IMR-90 (cell line): ENCODE measurements at regions not wholly inside any gene's neighbourhood (a gene's known extent, or its start where the extent isn't known, plus 50 kb on each side); places are given as distances from the start of the nearest gene placed in this dataset.

ENCODE experiments used
- ATAC-seq: fragments of 200-7000 bp; cut with Tn5 transposase; 2 replicates; pipeline ENCODE4 v1.9.1; 2020; ENCODE audit warnings: low read depth, mild to moderate bottlenecking, moderate library complexity
- BruUV-seq: library from RNA; stranded (reverse); fragments of 400-500 nt; replicated peaks from 2 replicates; lab custom pipeline; 2021; lab: Mats Ljungman, UMichigan
- CTCF ChIA-PET: fragments of 300-600 bp; formaldehyde crosslinking; extraction: SDS; loops from one replicate; lab custom pipeline; 2021; ENCODE audit warnings: antibody characterized with exemption; lab: Yijun Ruan, JAX
- POLR2A ChIA-PET: fragments of 300-600 bp; sonication (Branson Sonifier 250); formaldehyde crosslinking; loops from one replicate; lab custom pipeline; 2022; ENCODE audit warnings: antibody characterized with exemption; ENCODE audit not compliant: unreplicated experiment; lab: Charles Lee
- DNase-seq: peaks from one replicate; pipeline ENCODE4 v3.0.0; 2013
- H2AFZ ChIP-seq: replicated peaks from 2 replicates; pipeline ENCODE3; 2013; ENCODE audit warnings: low read length, mild to moderate bottlenecking; ENCODE audit not compliant: poor library complexity
- H2AK5ac ChIP-seq: 2 replicates; pipeline ENCODE4 v1.6.1; 2013; ENCODE audit warnings: low read depth, low read length, inconsistent platforms
- H2AK9ac ChIP-seq: replicated peaks from 2 replicates; pipeline ENCODE3; 2013; ENCODE audit warnings: mild to moderate bottlenecking, low read depth, low read length, moderate library complexity; ENCODE audit not compliant: poor library complexity
- H2BK120ac ChIP-seq: 2 replicates; pipeline ENCODE4 v1.6.1; 2013; ENCODE audit warnings: low read depth, low read length, inconsistent platforms
- H2BK15ac ChIP-seq: 3 replicates; pipeline ENCODE4 v1.6.1; 2013; ENCODE audit warnings: low read depth, low read length, inconsistent platforms
- H2BK20ac ChIP-seq: 2 replicates; pipeline ENCODE4 v1.6.1; 2013; ENCODE audit warnings: low read depth, mild to moderate bottlenecking, inconsistent platforms, low read length, moderate library complexity
- H2BK5ac ChIP-seq: 2 replicates; pipeline ENCODE4 v1.6.1; 2013; ENCODE audit warnings: mild to moderate bottlenecking, low read depth, low read length, inconsistent platforms; ENCODE audit not compliant: poor library complexity, severe bottlenecking
- H3K14ac ChIP-seq: replicated peaks from 2 replicates; pipeline ENCODE4 v1.6.1; 2013; ENCODE audit warnings: low read depth, low read length, inconsistent platforms
- H3K18ac ChIP-seq: 2 replicates; pipeline ENCODE4 v1.6.1; 2013; ENCODE audit warnings: low read depth, low read length, control low read depth
- H3K23ac ChIP-seq: 2 replicates; pipeline ENCODE4 v1.6.1; 2013; ENCODE audit warnings: low read depth, low read length, inconsistent platforms
- H3K27ac ChIP-seq: 2 replicates; pipeline ENCODE4 v1.5.1; 2013; ENCODE audit warnings: mild to moderate bottlenecking, control low read depth, low read length; ENCODE audit not compliant: insufficient read depth
- H3K27me3 ChIP-seq: 2 replicates; pipeline ENCODE4 v1.6.1; 2013; ENCODE audit warnings: low read length; ENCODE audit not compliant: control insufficient read depth, insufficient read depth
- H3K36me3 ChIP-seq: 2 replicates; pipeline ENCODE4 v1.6.1; 2013; ENCODE audit warnings: low read length, mixed read lengths; ENCODE audit not compliant: control insufficient read depth, insufficient read depth
- H3K4ac ChIP-seq: 2 replicates; pipeline ENCODE4 v1.6.1; 2013; ENCODE audit warnings: low read depth, low read length, inconsistent platforms
- H3K4me1 ChIP-seq: 2 replicates; pipeline ENCODE4 v1.6.1; 2013; ENCODE audit warnings: low read length, mixed read lengths; ENCODE audit not compliant: control insufficient read depth, insufficient read depth
- H3K4me2 ChIP-seq: 2 replicates; pipeline ENCODE4 v1.6.1; 2013; ENCODE audit warnings: low read depth, mild to moderate bottlenecking, control low read depth, low read length, moderate library complexity
- H3K4me3 ChIP-seq: 2 replicates; pipeline ENCODE4 v1.5.1; 2013; ENCODE audit warnings: low read depth, mild to moderate bottlenecking, control low read depth, low read length, moderate library complexity; ENCODE audit not compliant: insufficient read depth
- H3K56ac ChIP-seq: 2 replicates; pipeline ENCODE4 v1.6.1; 2013; ENCODE audit warnings: low read length, inconsistent platforms; ENCODE audit not compliant: insufficient read depth; ENCODE audit errors: extremely low read depth
- H3K79me1 ChIP-seq, 2 experiments: 2 replicates each; pipeline ENCODE4 v1.6.1; 2013; ENCODE audit warnings: low read length in 2 of 2, inconsistent platforms in 1 of 2, low read depth in 1 of 2
- H3K9ac ChIP-seq: 2 replicates; pipeline ENCODE4 v1.6.1; 2013; ENCODE audit warnings: low read depth, low read length, control low read depth
- H3K9me1 ChIP-seq: 2 replicates; pipeline ENCODE4 v1.6.1; 2013; ENCODE audit warnings: low read length, inconsistent platforms; ENCODE audit not compliant: insufficient read depth
- H3K9me3 ChIP-seq: 2 replicates; pipeline ENCODE4 v1.6.1; 2013; ENCODE audit warnings: low read length; ENCODE audit not compliant: control insufficient read depth, insufficient read depth
- H4K20me1 ChIP-seq: 2 replicates; pipeline ENCODE4 v1.6.1; 2013; ENCODE audit warnings: low read length, inconsistent platforms; ENCODE audit not compliant: insufficient read depth
- H4K5ac ChIP-seq: 2 replicates; pipeline ENCODE4 v1.6.1; 2013; ENCODE audit warnings: mild to moderate bottlenecking, low read depth, low read length, control low read depth
- H4K8ac ChIP-seq, 2 experiments: 2 replicates each; pipeline ENCODE4 v1.6.1; 2013; ENCODE audit warnings: low read depth in 2 of 2, low read length in 2 of 2, control low read depth in 1 of 2, inconsistent platforms in 1 of 2
- H4K91ac ChIP-seq: 2 replicates; pipeline ENCODE4 v1.6.1; 2013; ENCODE audit warnings: low read depth, low read length, inconsistent platforms; ENCODE audit not compliant: insufficient read depth
- FOS ChIP-seq: fragments of 150-350 bp; IDR thresholded peaks from 2 replicates; pipeline ENCODE4 v1.6.1; 2016; ENCODE audit warnings: low read depth, low read length
- MAFK ChIP-seq: IDR thresholded peaks from 2 replicates; pipeline ENCODE4 v1.6.1; 2012; ENCODE audit warnings: low read depth, low read length, improper control_type of control experiment
- POLR2A ChIP-seq: IDR thresholded peaks from 2 replicates; pipeline ENCODE4 v1.6.1; 2012; ENCODE audit warnings: mild to moderate bottlenecking, low read depth, low read length
- RCOR1 ChIP-seq: IDR thresholded peaks from 2 replicates; pipeline ENCODE4 v1.6.1; 2012; ENCODE audit warnings: mild to moderate bottlenecking, low read length, improper control_type of control experiment; ENCODE audit not compliant: insufficient replicate concordance
- WGBS, 2 experiments: methylation state at CpG; one replicate each; pipeline versions ENCODE4 v1.1.5 to v1.1.7; 2013; ENCODE audit warnings: missing lambda C conversion rate in 2 of 2; ENCODE audit not compliant: insufficient read length in 1 of 2; ENCODE audit errors: extremely low coverage in 2 of 2; 5-methylcytosine and 5-hydroxymethylcytosine counted together
- dilution Hi-C: fragments of 300-500 bp; cut with HindIII; formaldehyde crosslinking; loops from one replicate; pipeline ENCODE4 v1.14.3; 2018; ENCODE audit warnings: low sequenced_read_pairs; ENCODE audit not compliant: unreplicated experiment
- in situ Hi-C: fragments of 300-500 bp; cut with MboI; formaldehyde crosslinking; loops from 3 replicates; pipeline ENCODE4 v1.14.3; 2019; ENCODE audit warnings: low sequenced_read_pairs, inconsistent platforms, mixed read lengths
- intact Hi-C: fragments of 100-400 bp; cut with micrococcal nuclease; formaldehyde crosslinking; loops from 2 replicates; pipeline ENCODE4 v1.10.0; 2022
- TF ChIP-seq, protein P1 (sequence below): fragments of 150-350 bp; IDR thresholded peaks from 2 replicates; pipeline ENCODE4 v1.6.1; 2017; ENCODE audit warnings: mild to moderate bottlenecking, antibody characterized with exemption, low read length, low read depth

DNA sequence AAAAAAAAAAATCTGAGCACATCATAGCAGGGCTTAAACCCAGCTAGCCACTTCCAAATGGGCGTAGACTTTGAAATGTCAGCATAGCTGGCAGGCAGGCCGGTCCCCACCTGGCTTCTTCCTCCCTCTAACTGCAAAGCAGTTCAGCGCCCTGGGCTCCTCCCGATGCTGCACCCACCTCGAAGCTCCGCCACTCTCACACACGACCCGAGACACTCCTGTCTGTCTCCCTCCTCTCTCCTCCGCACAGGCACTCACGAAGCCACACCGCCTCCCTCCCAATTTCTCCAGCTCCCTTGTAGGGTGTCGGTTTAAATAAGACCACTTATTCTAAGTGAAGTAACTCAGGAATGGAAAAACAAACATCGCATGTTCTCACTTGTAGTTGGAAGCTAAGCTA, 301.3 kb downstream of the NPHP4 start:
- Histone ChIP-seq H4K91ac (no peak overlapping the region), H3K27me3 (no peaks in the 10 kb centered on the region), H2AK9ac (no peak overlapping the region), H4K8ac (no peak overlapping the region), H3K4me2 (no peak overlapping the region), H2BK120ac (no peak overlapping the region), H3K9me3 (peaks cover 36% of the 10 kb centered on the region), H3K9ac (no peak overlapping the region), H3K9me1 (no peaks in the 10 kb centered on the region), H3K27ac (no peak overlapping the region), H3K4ac (no peak overlapping the region), H3K36me3 (no peaks in the 10 kb centered on the region), H4K5ac (no peak overlapping the region), H3K18ac (no peak overlapping the region), H2BK5ac (no peak overlapping the region), H3K14ac (no peak overlapping the region), H3K4me3 (no peak overlapping the region), H2BK20ac (no peak overlapping the region), H2AK5ac (no peak overlapping the region), H3K23ac (no peak overlapping the region), H4K20me1 (no peaks in the 10 kb centered on the region), H3K4me1 (no peaks in the 10 kb centered on the region), H2BK15ac (no peak overlapping the region), H2AFZ (no peak overlapping the region), H3K79me1 (no peaks in the 10 kb centered on the region), H3K56ac (no peak overlapping the region)
- in situ Hi-C loops: no loop called here
- dilution Hi-C loops: no loop called here
- DNase-seq (no peak), ATAC-seq (no peak)
- TF ChIP-seq MAFK (no peak), RCOR1 (no peak), FOS (no peak), POLR2A (no peak)
- TF ChIP-seq, protein P1, sequence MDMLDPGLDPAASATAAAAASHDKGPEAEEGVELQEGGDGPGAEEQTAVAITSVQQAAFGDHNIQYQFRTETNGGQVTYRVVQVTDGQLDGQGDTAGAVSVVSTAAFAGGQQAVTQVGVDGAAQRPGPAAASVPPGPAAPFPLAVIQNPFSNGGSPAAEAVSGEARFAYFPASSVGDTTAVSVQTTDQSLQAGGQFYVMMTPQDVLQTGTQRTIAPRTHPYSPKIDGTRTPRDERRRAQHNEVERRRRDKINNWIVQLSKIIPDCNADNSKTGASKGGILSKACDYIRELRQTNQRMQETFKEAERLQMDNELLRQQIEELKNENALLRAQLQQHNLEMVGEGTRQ: no peak
- intact Hi-C loops: no loop called here
- CTCF ChIA-PET: no interaction called here
- BruUV-seq: no TSS peak
- WGBS, 2 experiments: 57% methylated on average over 3 of the region's 13 CpGs; no CpG with 5 or more reads in 1 of the 2 experiments
- POLR2A ChIA-PET: no interaction called here
